ENCODE measurements at regions not wholly inside any gene's neighbourhood (a gene's known extent, or its start where the extent isn't known, plus 50 kb on each side); places are given as distances from the start of the nearest gene placed in this dataset.

- TF ChIP-seq EZH2 (IDR thresholded peaks at IDR 0.05) (no peak), EZH2phosphoT487 (IDR thresholded peaks at IDR 0.05) (no peak)
- TF ChIP-seq, protein P1, sequence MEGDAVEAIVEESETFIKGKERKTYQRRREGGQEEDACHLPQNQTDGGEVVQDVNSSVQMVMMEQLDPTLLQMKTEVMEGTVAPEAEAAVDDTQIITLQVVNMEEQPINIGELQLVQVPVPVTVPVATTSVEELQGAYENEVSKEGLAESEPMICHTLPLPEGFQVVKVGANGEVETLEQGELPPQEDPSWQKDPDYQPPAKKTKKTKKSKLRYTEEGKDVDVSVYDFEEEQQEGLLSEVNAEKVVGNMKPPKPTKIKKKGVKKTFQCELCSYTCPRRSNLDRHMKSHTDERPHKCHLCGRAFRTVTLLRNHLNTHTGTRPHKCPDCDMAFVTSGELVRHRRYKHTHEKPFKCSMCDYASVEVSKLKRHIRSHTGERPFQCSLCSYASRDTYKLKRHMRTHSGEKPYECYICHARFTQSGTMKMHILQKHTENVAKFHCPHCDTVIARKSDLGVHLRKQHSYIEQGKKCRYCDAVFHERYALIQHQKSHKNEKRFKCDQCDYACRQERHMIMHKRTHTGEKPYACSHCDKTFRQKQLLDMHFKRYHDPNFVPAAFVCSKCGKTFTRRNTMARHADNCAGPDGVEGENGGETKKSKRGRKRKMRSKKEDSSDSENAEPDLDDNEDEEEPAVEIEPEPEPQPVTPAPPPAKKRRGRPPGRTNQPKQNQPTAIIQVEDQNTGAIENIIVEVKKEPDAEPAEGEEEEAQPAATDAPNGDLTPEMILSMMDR (IDR thresholded peaks at IDR 0.05) = no peak
Observed at GRCh38 chr15:37165395-37165794, 65.0 kb upstream of the MEIS2 start.

All from neural progenitor cell (in vitro differentiated cells).